ENCODE measurements at regions not wholly inside any gene's neighbourhood (a gene's known extent, or its start where the extent isn't known, plus 50 kb on each side); places are given as distances from the start of the nearest gene placed in this dataset.

DNA sequence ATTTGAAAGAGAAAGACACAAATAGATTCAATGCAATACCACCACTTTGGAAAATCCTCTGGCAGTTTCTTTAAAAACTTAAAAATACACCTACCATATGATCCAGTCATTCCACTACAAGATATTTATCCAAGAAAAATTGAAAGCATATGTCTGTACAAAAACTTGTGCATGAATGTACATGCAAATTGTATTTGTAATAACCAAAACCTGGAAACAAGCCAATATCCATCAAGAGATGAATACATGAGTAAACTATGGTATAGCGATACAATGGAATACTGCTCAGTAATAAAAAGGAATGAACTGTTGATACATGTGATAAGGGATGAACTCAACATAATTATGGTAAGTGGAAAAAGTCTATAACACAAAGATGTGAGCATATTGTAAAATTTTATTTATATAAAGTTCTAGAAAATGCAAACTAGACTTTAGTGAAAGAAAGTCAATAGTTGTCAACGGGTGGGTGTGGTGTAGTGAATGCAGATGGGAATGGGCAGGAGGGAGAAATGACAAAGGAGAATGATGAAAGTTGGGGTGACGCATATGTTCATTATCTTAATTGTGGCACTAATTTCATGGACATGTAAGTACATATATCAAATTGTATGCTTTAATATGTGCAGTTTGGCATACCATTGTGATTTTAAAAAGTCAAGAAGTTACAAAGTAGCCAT, 347.5 kb downstream of the SAMD5 start:
- Mint-ChIP-seq H3K27ac (no peak overlapping the region), H3K27me3 (ENCODE audit: low read depth in 3 of 3) (no peaks in the 10 kb centered on the region), H3K4me1 (no peaks in the 10 kb centered on the region), H3K36me3 (no peaks in the 10 kb centered on the region), H3K9me3 (peaks cover 0 to 2% (median 0%) of the 10 kb centered on the region in 7 donors), H3K4me3 (no peak overlapping the region)
- no peaks in the 10 kb centered on the region for H3K9me3 ChIP-seq (replicated peaks in 1 of 2; ENCODE audit: control insufficient read depth in 1 of 2, insufficient read depth in 1 of 2, low read length in 2 of 2)
- no peak overlapping the region for H3K9ac ChIP-seq (ENCODE audit: insufficient read depth, low read length, poor library complexity, severe bottlenecking)
- no peaks in the 10 kb centered on the region for H3K4me1 ChIP-seq (ENCODE audit: control insufficient read depth in 1 of 2, insufficient read depth in 2 of 2, low read length in 2 of 2)
- H3K27me3 ChIP-seq (ENCODE audit: control insufficient read depth in 2 of 2, insufficient read depth in 2 of 2, low read length in 2 of 2): no peaks in the 10 kb centered on the region
- 90% methylated on average over 1 of the region's 3 CpGs for WGBS (ENCODE audit: insufficient coverage)
- no peak overlapping the region for H3K4me3 ChIP-seq (replicated peaks in 1 of 3; ENCODE audit: low read depth in 2 of 3, low read length in 3 of 3)
- no peak overlapping the region for H3K27ac ChIP-seq (ENCODE audit: low read depth in 1 of 2, low read length in 2 of 2)
- intact Hi-C loops (cut with micrococcal nuclease): no loop called here
- no peaks in the 10 kb centered on the region for H3K36me3 ChIP-seq (replicated peaks in 1 of 2; ENCODE audit: control insufficient read depth in 1 of 2, insufficient read depth in 2 of 2, low read length in 2 of 2)
- no peak overlapping the region for H2AFZ ChIP-seq (ENCODE audit: insufficient read depth, low read depth, low read length, poor library complexity, severe bottlenecking)
- H4K20me1 ChIP-seq (ENCODE audit: insufficient read depth, low read length): no peaks in the 10 kb centered on the region
- no peak for DNase-seq
- TF ChIP-seq, protein P1, sequence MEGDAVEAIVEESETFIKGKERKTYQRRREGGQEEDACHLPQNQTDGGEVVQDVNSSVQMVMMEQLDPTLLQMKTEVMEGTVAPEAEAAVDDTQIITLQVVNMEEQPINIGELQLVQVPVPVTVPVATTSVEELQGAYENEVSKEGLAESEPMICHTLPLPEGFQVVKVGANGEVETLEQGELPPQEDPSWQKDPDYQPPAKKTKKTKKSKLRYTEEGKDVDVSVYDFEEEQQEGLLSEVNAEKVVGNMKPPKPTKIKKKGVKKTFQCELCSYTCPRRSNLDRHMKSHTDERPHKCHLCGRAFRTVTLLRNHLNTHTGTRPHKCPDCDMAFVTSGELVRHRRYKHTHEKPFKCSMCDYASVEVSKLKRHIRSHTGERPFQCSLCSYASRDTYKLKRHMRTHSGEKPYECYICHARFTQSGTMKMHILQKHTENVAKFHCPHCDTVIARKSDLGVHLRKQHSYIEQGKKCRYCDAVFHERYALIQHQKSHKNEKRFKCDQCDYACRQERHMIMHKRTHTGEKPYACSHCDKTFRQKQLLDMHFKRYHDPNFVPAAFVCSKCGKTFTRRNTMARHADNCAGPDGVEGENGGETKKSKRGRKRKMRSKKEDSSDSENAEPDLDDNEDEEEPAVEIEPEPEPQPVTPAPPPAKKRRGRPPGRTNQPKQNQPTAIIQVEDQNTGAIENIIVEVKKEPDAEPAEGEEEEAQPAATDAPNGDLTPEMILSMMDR (IDR thresholded peaks at IDR 0.05): no peak
- no peak overlapping the region for H3K4me2 ChIP-seq (replicated peaks; ENCODE audit: extremely low read depth, low read length, poor library complexity, severe bottlenecking)
- H3K79me2 ChIP-seq (ENCODE audit: insufficient read depth, low read length): no peaks in the 10 kb centered on the region

DNA sequence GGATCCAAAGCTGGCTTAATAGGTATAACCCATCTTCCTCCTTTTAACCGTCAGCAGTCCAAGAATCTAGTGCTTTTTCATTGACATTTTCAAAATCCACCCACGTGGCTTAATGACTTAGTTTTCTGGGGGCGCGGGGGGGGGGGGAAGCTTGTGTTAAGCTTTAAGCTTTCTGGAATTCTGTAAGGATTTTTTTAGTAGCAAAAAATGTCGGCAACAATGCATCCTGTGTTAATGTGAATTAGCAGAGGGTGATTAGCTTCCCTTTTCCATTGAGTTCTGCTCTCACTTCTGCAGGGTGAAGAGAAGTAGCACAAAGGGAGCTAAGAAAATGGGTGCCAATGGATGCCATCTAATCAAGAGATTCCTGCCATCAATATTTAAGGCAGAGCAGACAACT, 348.2 kb downstream of the SAMD5 start:
- TF ChIP-seq, protein P1 (IDR thresholded peaks at IDR 0.05): no peak
- Mint-ChIP-seq H3K4me3 (no peak overlapping the region), H3K27ac (no peak overlapping the region), H3K36me3 (no peaks in the 10 kb centered on the region), H3K27me3 (ENCODE audit: low read depth in 3 of 3) (no peaks in the 10 kb centered on the region), H3K4me1 (no peaks in the 10 kb centered on the region), H3K9me3 (peaks cover 0 to 2% (median 0%) of the 10 kb centered on the region in 7 donors)
- no peaks in the 10 kb centered on the region for H3K4me1 ChIP-seq (ENCODE audit: control insufficient read depth in 1 of 2, insufficient read depth in 2 of 2, low read length in 2 of 2)
- no peak overlapping the region for H3K27ac ChIP-seq (ENCODE audit: low read depth in 1 of 2, low read length in 2 of 2)
- H3K4me3 ChIP-seq (replicated peaks in 1 of 3; ENCODE audit: low read depth in 2 of 3, low read length in 3 of 3): no peak overlapping the region
- H2AFZ ChIP-seq (ENCODE audit: insufficient read depth, low read depth, low read length, poor library complexity, severe bottlenecking): no peak overlapping the region
- H3K9me3 ChIP-seq (replicated peaks in 1 of 2; ENCODE audit: control insufficient read depth in 1 of 2, insufficient read depth in 1 of 2, low read length in 2 of 2): no peaks in the 10 kb centered on the region
- 100% methylated on average over 1 of the region's 5 CpGs for WGBS (ENCODE audit: insufficient coverage)
- no peaks in the 10 kb centered on the region for H3K27me3 ChIP-seq (ENCODE audit: control insufficient read depth in 2 of 2, insufficient read depth in 2 of 2, low read length in 2 of 2)
- H4K20me1 ChIP-seq (ENCODE audit: insufficient read depth, low read length): no peaks in the 10 kb centered on the region
- no peak overlapping the region for H3K9ac ChIP-seq (ENCODE audit: insufficient read depth, low read length, poor library complexity, severe bottlenecking)
- no peaks in the 10 kb centered on the region for H3K36me3 ChIP-seq (replicated peaks in 1 of 2; ENCODE audit: control insufficient read depth in 1 of 2, insufficient read depth in 2 of 2, low read length in 2 of 2)
- no peak for DNase-seq
- H3K79me2 ChIP-seq (ENCODE audit: insufficient read depth, low read length): no peaks in the 10 kb centered on the region
- intact Hi-C loops (cut with micrococcal nuclease): no loop called here
- no peak overlapping the region for H3K4me2 ChIP-seq (replicated peaks; ENCODE audit: extremely low read depth, low read length, poor library complexity, severe bottlenecking)
